Mucosa of descending colon (tissue), 3 donors: ENCODE measurements at regions not wholly inside any gene's neighbourhood (a gene's known extent, or its start where the extent isn't known, plus 50 kb on each side); places are given as distances from the start of the nearest gene placed in this dataset.

Experiments
- ATAC-seq: fragments of 200-7000 bp; cut with Tn5 transposase; one replicate; pipeline ENCODE4 v1.9.1; 2020; ENCODE audit warnings: mild to moderate bottlenecking, moderate library complexity
- DNase-seq, 3 donors: peaks; one replicate each; pipeline ENCODE4 v3.0.0-alpha.2; 2020
- H3K36me3 ChIP-seq: fragments of 200-600 bp; one replicate; pipeline ENCODE4 v1.8.0; 2021; ENCODE audit warnings: low read depth, mild to moderate bottlenecking
- H3K4me1 ChIP-seq: fragments of 200-600 bp; one replicate; pipeline ENCODE4 v1.8.0; 2021; ENCODE audit warnings: low read depth, mild to moderate bottlenecking
- H3K4me3 ChIP-seq: fragments of 200-600 bp; one replicate; pipeline ENCODE4 v1.8.0; 2021; ENCODE audit warnings: mild to moderate bottlenecking
- H3K9me3 ChIP-seq: fragments of 200-600 bp; one replicate; pipeline ENCODE4 v1.8.0; 2021; ENCODE audit warnings: mild to moderate bottlenecking
- CTCF ChIP-seq: fragments of 200-600 bp; IDR thresholded peaks from one replicate; pipeline ENCODE4 v1.8.0; 2022; ENCODE audit warnings: antibody characterized with exemption, mild to moderate bottlenecking
- intact Hi-C, 2 donors: fragments of 100-400 bp; cut with DNase I in 1 of 2; cut with micrococcal nuclease in 1 of 2; formaldehyde crosslinking; loops; one replicate each; pipeline versions ENCODE4 v1.11.0 to v1.11.1; 2022; cut with DNase I, micrococcal nuclease
- donor health status: DM: no; HTN: no; CAD: no; lungs with moderate emphysema.
- donor health status: DM: no; HTN: no; CAD: no.
- donor health status: DM: no; HTN: yes; CAD: no.

GRCh38 chr16:6286176-6286575 is 1046.5 kb upstream of the RBFOX1 start:
- Histone ChIP-seq H3K9me3 (no peaks in the 10 kb centered on the region), H3K4me1 (no peaks in the 10 kb centered on the region), H3K36me3 (no peaks in the 10 kb centered on the region), H3K4me3 (no peak overlapping the region)
- TF ChIP-seq CTCF: no peak
- intact Hi-C loops: no loop called here
- DNase-seq: no peak
- no peak for ATAC-seq

- intact Hi-C loops: no loop called here
- Histone ChIP-seq H3K4me1 (no peaks in the 10 kb centered on the region), H3K4me3 (no peak overlapping the region), H3K36me3 (no peaks in the 10 kb centered on the region), H3K9me3 (no peaks in the 10 kb centered on the region)
- ATAC-seq: no peak
- no peak for DNase-seq
- no peak for TF ChIP-seq CTCF
Measured at GRCh38 chr16:6284731-6285130, 1047.9 kb upstream of the RBFOX1 start.

DNA sequence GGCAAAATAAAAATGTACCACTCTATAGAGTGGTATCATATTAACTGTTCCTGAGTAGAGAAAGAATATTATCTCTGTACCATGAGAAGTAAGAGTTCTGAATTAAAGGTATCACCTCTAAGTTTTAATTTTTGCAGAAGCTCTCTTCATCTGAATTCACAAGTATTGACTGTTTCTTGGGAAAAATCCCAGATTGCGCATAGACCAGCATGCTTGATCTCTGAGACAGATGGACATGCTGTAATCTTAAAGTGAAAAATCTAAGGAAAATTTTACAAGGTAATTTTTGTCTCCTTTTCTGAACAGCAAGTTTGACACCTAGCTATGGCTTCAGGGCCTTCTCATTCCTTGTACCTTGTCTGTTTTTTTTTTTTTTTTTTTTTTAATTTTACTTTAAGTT is 1050.7 kb upstream of the RBFOX1 start:
- DNase-seq (no peak), ATAC-seq (no peak)
- no peaks in the 10 kb centered on the region for H3K9me3 ChIP-seq
- intact Hi-C loops: no loop called here
- no peak overlapping the region for H3K4me3 ChIP-seq
- H3K4me1 ChIP-seq: no peaks in the 10 kb centered on the region
- no peaks in the 10 kb centered on the region for H3K36me3 ChIP-seq
- no peak for TF ChIP-seq CTCF

DNA sequence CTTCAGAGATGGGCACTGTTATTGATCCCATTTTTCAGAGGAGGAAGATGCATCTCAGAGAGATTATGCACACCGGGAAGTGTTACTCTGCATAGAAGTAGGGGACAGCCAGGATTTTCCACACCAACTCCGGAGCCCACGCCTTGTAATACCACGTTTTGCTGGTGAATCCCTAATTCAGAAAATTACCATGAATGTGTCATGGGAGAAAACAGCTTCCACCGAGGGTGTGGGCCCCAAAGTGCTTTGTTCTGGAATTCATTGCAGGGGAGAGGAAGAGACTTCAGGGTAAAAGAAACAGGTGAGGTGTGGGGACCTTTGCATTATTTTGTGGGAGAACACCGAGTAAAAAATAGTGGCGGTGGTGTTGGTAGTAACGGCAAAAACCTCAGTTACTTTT is 1051.4 kb upstream of the RBFOX1 start:
- intact Hi-C loops: no loop called here
- no peak for TF ChIP-seq CTCF
- H3K4me1 ChIP-seq: no peaks in the 10 kb centered on the region
- DNase-seq (no peak), ATAC-seq (no peak)
- no peaks in the 10 kb centered on the region for H3K36me3 ChIP-seq
- H3K9me3 ChIP-seq: no peaks in the 10 kb centered on the region
- H3K4me3 ChIP-seq: no peak overlapping the region

DNA sequence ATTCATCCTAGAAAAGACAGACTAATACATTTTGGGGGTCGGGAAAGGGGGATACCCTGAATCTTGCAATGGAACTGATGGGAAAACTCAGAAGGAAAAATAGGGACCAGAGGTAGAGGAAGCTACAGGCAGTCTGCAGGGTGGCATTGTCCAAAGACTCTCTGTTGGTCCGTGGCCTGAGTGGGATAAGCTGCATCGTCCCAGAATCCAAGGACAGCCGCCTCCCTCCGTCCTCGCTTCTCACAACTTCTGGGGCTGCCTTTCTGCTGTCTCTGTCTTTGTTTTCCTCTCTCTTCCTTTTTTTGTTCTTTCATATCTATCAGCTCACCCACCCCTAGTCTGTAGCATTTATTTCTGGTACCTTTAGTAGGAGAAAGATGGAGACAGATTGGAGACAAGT is 1052.6 kb upstream of the RBFOX1 start:
- intact Hi-C loops: no loop called here
- no peak overlapping the region for H3K4me3 ChIP-seq
- ATAC-seq (no peak), DNase-seq (no peak)
- H3K36me3 ChIP-seq: no peaks in the 10 kb centered on the region
- no peak for TF ChIP-seq CTCF
- no peaks in the 10 kb centered on the region for H3K4me1 ChIP-seq
- no peaks in the 10 kb centered on the region for H3K9me3 ChIP-seq

- intact Hi-C loops: no loop called here
- TF ChIP-seq CTCF: no peak
- Histone ChIP-seq H3K36me3 (no peaks in the 10 kb centered on the region), H3K9me3 (no peaks in the 10 kb centered on the region), H3K4me1 (no peaks in the 10 kb centered on the region), H3K4me3 (no peak overlapping the region)
- no peak for ATAC-seq
- no peak for DNase-seq
Measured at GRCh38 chr16:6279286-6279685, 1053.4 kb upstream of the RBFOX1 start.
